ENCODE measurements at regions not wholly inside any gene's neighbourhood (a gene's known extent, or its start where the extent isn't known, plus 50 kb on each side); places are given as distances from the start of the nearest gene placed in this dataset.
A peak's percentile ranks its signal among the peaks of the same experiment; 100 is the strongest.
"Not testable (repeated sequence)": the region's sequence is repeated elsewhere in the genome, so short reads cannot be mapped to it uniquely, and the experiment has no call there.

- DNase-seq (ENCODE audit: low read depth) = no peak
These were observed 199.0 kb upstream of the DDX53 start for GRCh38 chrX:22800806-22801205.

- DNase-seq (ENCODE audit: low read depth) = no peak
These were observed 196.4 kb upstream of the DDX53 start for GRCh38 chrX:22803353-22803752.

- no peak for DNase-seq (ENCODE audit: low read depth)
These were observed 188.9 kb upstream of the DDX53 start for GRCh38 chrX:22810876-22811275.

- DNase-seq (ENCODE audit: low read depth) = no peak
These were observed 181.7 kb upstream of the DDX53 start for GRCh38 chrX:22818061-22818460.

- no peak for DNase-seq (ENCODE audit: low read depth)
These were observed 144.1 kb upstream of the DDX53 start for GRCh38 chrX:22855693-22856092.

- DNase-seq (ENCODE audit: low read depth) = no peak
These were observed 140.1 kb upstream of the DDX53 start for GRCh38 chrX:22859642-22860041.

GRCh38 chrX:22866801-22867200, 133.0 kb upstream of the DDX53 start:
- not testable (repeated sequence) for DNase-seq (ENCODE audit: low read depth)

GRCh38 chrX:22882543-22882942, 117.2 kb upstream of the DDX53 start:
- DNase-seq (ENCODE audit: low read depth) = no peak

GRCh38 chrX:22889819-22890218, 109.9 kb upstream of the DDX53 start:
- DNase-seq (ENCODE audit: low read depth) = no peak

- DNase-seq (ENCODE audit: low read depth) = no peak
These were observed 87.1 kb upstream of the DDX53 start for GRCh38 chrX:22912616-22913015.

GRCh38 chrX:22922961-22923360, 76.8 kb upstream of the DDX53 start:
- DNase-seq (ENCODE audit: low read depth) = peak; percentile 37

- no peak for DNase-seq (ENCODE audit: low read depth)
These were observed 65.1 kb upstream of the DDX53 start for GRCh38 chrX:22934640-22935039.

- no peak for DNase-seq (ENCODE audit: low read depth)
These were observed 54.8 kb upstream of the DDX53 start for GRCh38 chrX:22944945-22945344.

All from non-pigmented ciliary epithelial cell (primary cell).